ENCODE measurements at regions not wholly inside any gene's neighbourhood (a gene's known extent, or its start where the extent isn't known, plus 50 kb on each side); places are given as distances from the start of the nearest gene placed in this dataset.
"Not testable (repeated sequence)": the region's sequence is repeated elsewhere in the genome, so short reads cannot be mapped to it uniquely, and the experiment has no call there.

GRCh38 chr16:88311860-88312259, 70.9 kb upstream of the ZNF469 start:
- not testable (repeated sequence) for TF ChIP-seq ZFX (CRISPR knock-in tag; IDR thresholded peaks at IDR 0.05); ZNF449 (CRISPR knock-in tag; IDR thresholded peaks at IDR 0.05); NRF1 (conservative IDR thresholded peaks at IDR 0.05 in 1 of 2, IDR thresholded peaks at IDR 0.05 in 1 of 2)

All from K562 (cell line).